ENCODE measurements at regions not wholly inside any gene's neighbourhood (a gene's known extent, or its start where the extent isn't known, plus 50 kb on each side); places are given as distances from the start of the nearest gene placed in this dataset.

- TF ChIP-seq ZBTB40 (IDR thresholded peaks at IDR 0.05; ENCODE audit: borderline replicate concordance) (no peak), MYC (IDR thresholded peaks at IDR 0.05; ENCODE audit: insufficient read depth, insufficient read length, insufficient replicate concordance, low read length, severe bottlenecking) (no peak), EGR1 (IDR thresholded peaks at IDR 0.05; ENCODE audit: borderline replicate concordance in 1 of 2, low read depth in 2 of 2, low read length in 2 of 2) (no peak), POLR2AphosphoS2 (IDR thresholded peaks at IDR 0.05; ENCODE audit: low read depth, low read length) (no peak), CHD2 (IDR thresholded peaks at IDR 0.05; ENCODE audit: borderline replicate concordance, low read depth, low read length) (no peak), HDGF (IDR thresholded peaks at IDR 0.05) (no peak), SREBF2 (IDR thresholded peaks at IDR 0.05; ENCODE audit: low read length) (no peak)
Measured at GRCh38 chr14:94935706-94936300, 165.9 kb upstream of the GSC start (continued).

- no TSS peak for BruUV-seq (replicated peaks)
- no peaks in the 10 kb centered on the region for H4K20me1 ChIP-seq (ENCODE audit: control insufficient read depth, insufficient read depth)
- H3K27me3 ChIP-seq (replicated peaks in 1 of 2; ENCODE audit: control insufficient read depth in 2 of 2, insufficient read depth in 2 of 2, low read length in 1 of 2): peaks cover 0 to 2% of the 10 kb centered on the region in 2 experiments; a peak in 2 of 4 replicates
- H3K4me2 ChIP-seq (ENCODE audit: control insufficient read depth, insufficient read depth): no peak overlapping the region
- FAIRE-seq (no peak), ATAC-seq (no peak), DNase-seq (ENCODE audit: low read depth, low spot score) (no peak)
- in situ Hi-C loops (cut with MboI): no loop called here
- no peak overlapping the region for H3K27ac ChIP-seq (ENCODE audit: control insufficient read depth, insufficient read depth)
- ChIA-PET SMC1A (ENCODE audit: uncharacterized antibody, unreplicated experiment) (interaction anchor here (1.0 kb wide), 1 partner anchor 22 kb away, joined by 4 read pairs; no protein-coding TSS in a partner anchor), POLR2A (no interaction called here), RAD21 (ENCODE audit: unreplicated experiment) (no interaction called here), CTCF (no interaction called here)
- no peaks in the 10 kb centered on the region for H3K36me3 ChIP-seq (ENCODE audit: control insufficient read depth in 2 of 2, insufficient read depth in 2 of 2, low read length in 1 of 2)
- H3K4me3 ChIP-seq: no peak overlapping the region
- no peak overlapping the region for H3K9ac ChIP-seq (ENCODE audit: control insufficient read depth, insufficient read depth, low read length)
- H3K4me1 ChIP-seq (ENCODE audit: control insufficient read depth, insufficient read depth, low read length): no peaks in the 10 kb centered on the region
- TF ChIP-seq POU2F2 (IDR thresholded peaks at IDR 0.05; ENCODE audit: borderline replicate concordance, low read depth, low read length) (no peak), POLR2A (IDR thresholded peaks at IDR 0.05; ENCODE audit: low read depth, low read length) (no peak), USF2 (IDR thresholded peaks at IDR 0.05; ENCODE audit: borderline replicate concordance, low read depth, low read length) (no peak), SREBF2 (IDR thresholded peaks at IDR 0.05; ENCODE audit: low read length) (no peak), SREBF1 (IDR thresholded peaks at IDR 0.05; ENCODE audit: low read length) (no peak), POLR2AphosphoS5 (IDR thresholded peaks at IDR 0.05; ENCODE audit: low read length) (no peak), NFIC (IDR thresholded peaks at IDR 0.05; ENCODE audit: low read depth, low read length) (no peak), RBBP5 (conservative IDR thresholded peaks at IDR 0.05) (no peak), EED (IDR thresholded peaks at IDR 0.05; ENCODE audit: low read depth) (no peak), CBFB (IDR thresholded peaks at IDR 0.05; ENCODE audit: low read depth) (no peak), JUNB (IDR thresholded peaks at IDR 0.05) (no peak), STAT1 (conservative IDR thresholded peaks at IDR 0.05) (no peak)
- H2AFZ ChIP-seq (ENCODE audit: control insufficient read depth, low read depth, low read length): no peak overlapping the region
- H3K79me2 ChIP-seq (ENCODE audit: control insufficient read depth, insufficient read depth, low read length): no peaks in the 10 kb centered on the region
- intact Hi-C loops (cut with micrococcal nuclease; ENCODE audit: unreplicated experiment): no loop called here
- 33% methylated on average over 6 of the region's 6 CpGs for WGBS (ENCODE audit: insufficient coverage, insufficient replicate concordance, low lambda C conversion rate, missing lambda C conversion rate)
- H3K9me3 ChIP-seq (replicated peaks; ENCODE audit: control insufficient read depth, insufficient read depth, low read length): no peaks in the 10 kb centered on the region
Measured at GRCh38 chr14:94934276-94934810, 164.4 kb upstream of the GSC start.

Data from GM12878 (cell line).